HTR-8/SVneo (cell line): ENCODE measurements at regions not wholly inside any gene's neighbourhood (a gene's known extent, or its start where the extent isn't known, plus 50 kb on each side); places are given as distances from the start of the nearest gene placed in this dataset.
A peak's percentile ranks its signal among the peaks of the same experiment; 100 is the strongest.
"Not testable (repeated sequence)": the region's sequence is repeated elsewhere in the genome, so short reads cannot be mapped to it uniquely, and the experiment has no call there.

Experiments
- DNase-seq: peaks from one replicate; pipeline ENCODE4 v3.0.0; 2011; ENCODE audit warnings: low spot score, mixed read lengths; ENCODE audit not compliant: insufficient read length
- FAIRE-seq: peaks from 2 replicates; lab custom pipeline; 2011; peaks lifted over from hg19 to GRCh38; lab: Jason Lieb, UNC

- DNase-seq (no peak), FAIRE-seq (no peak)
Observed at GRCh38 chr5:96187309-96188027, 225.8 kb upstream of the ELL2 start.

- not testable (repeated sequence) for FAIRE-seq
Observed at GRCh38 chr5:96184510-96184909, 222.9 kb upstream of the ELL2 start.

GRCh38 chr5:96180684-96181435 is 219.2 kb upstream of the ELL2 start:
- DNase-seq = no peak
- no peak for FAIRE-seq

More at GRCh38 chr5:96184510-96184909, 222.9 kb upstream of the ELL2 start:
- DNase-seq = not testable (repeated sequence)

- FAIRE-seq = peak; percentile 83
- DNase-seq = peak; percentile 40
Observed at GRCh38 chr5:96177303-96177869, 215.7 kb upstream of the ELL2 start.

GRCh38 chr5:96176022-96176421 is 214.4 kb upstream of the ELL2 start:
- FAIRE-seq = no peak

GRCh38 chr5:96175090-96175489 is 213.4 kb upstream of the ELL2 start:
- FAIRE-seq = no peak
- no peak for DNase-seq

More at GRCh38 chr5:96176022-96176421, 214.4 kb upstream of the ELL2 start:
- DNase-seq = no peak

GRCh38 chr5:96173366-96173765 is 211.7 kb upstream of the ELL2 start:
- DNase-seq (no peak), FAIRE-seq (no peak)

- FAIRE-seq (no peak), DNase-seq (no peak)
Observed at GRCh38 chr5:96172436-96172835, 210.8 kb upstream of the ELL2 start.

GRCh38 chr5:96171973-96172372 is 210.3 kb upstream of the ELL2 start:
- not testable (repeated sequence) for DNase-seq, FAIRE-seq

GRCh38 chr5:96170481-96171125 is 209.0 kb upstream of the ELL2 start:
- not testable (repeated sequence) for FAIRE-seq, DNase-seq

GRCh38 chr5:96168833-96169232 is 207.2 kb upstream of the ELL2 start:
- not testable (repeated sequence) for DNase-seq, FAIRE-seq

GRCh38 chr5:96159043-96159442 is 197.4 kb upstream of the ELL2 start:
- DNase-seq (no peak), FAIRE-seq (no peak)

- DNase-seq = no peak
- FAIRE-seq = no peak
Observed at GRCh38 chr5:96157841-96158291, 196.2 kb upstream of the ELL2 start.

- DNase-seq (no peak), FAIRE-seq (no peak)
Observed at GRCh38 chr5:96157077-96157780, 195.6 kb upstream of the ELL2 start.

GRCh38 chr5:96155147-96155546 is 193.5 kb upstream of the ELL2 start:
- DNase-seq (no peak), FAIRE-seq (no peak)

GRCh38 chr5:96151891-96152290 is 190.2 kb upstream of the ELL2 start:
- no peak for DNase-seq

GRCh38 chr5:96150007-96150406 is 188.4 kb upstream of the ELL2 start:
- FAIRE-seq = no peak
- DNase-seq = no peak

More at GRCh38 chr5:96151891-96152290, 190.2 kb upstream of the ELL2 start:
- no peak for FAIRE-seq

- DNase-seq = no peak
- FAIRE-seq = no peak
Observed at GRCh38 chr5:96149546-96149945, 187.9 kb upstream of the ELL2 start.

GRCh38 chr5:96149021-96149420 is 187.4 kb upstream of the ELL2 start:
- FAIRE-seq (no peak), DNase-seq (no peak)

GRCh38 chr5:96148376-96148775 is 186.7 kb upstream of the ELL2 start:
- DNase-seq (no peak), FAIRE-seq (no peak)
